ENCODE measurements at regions not wholly inside any gene's neighbourhood (a gene's known extent, or its start where the extent isn't known, plus 50 kb on each side); places are given as distances from the start of the nearest gene placed in this dataset.

- no peak for DNase-seq (ENCODE audit: low read depth, low spot score)
Observed at GRCh38 chr7:21028186-21028585, 241.5 kb upstream of the SP8 start.

- DNase-seq (ENCODE audit: low read depth, low spot score) = no peak
Observed at GRCh38 chr7:21028599-21028998, 241.9 kb upstream of the SP8 start.

- no peak for DNase-seq (ENCODE audit: low read depth, low spot score)
Observed at GRCh38 chr7:21029006-21029405, 242.3 kb upstream of the SP8 start.

- peak; percentile 72 for DNase-seq (ENCODE audit: low read depth, low spot score)
Observed at GRCh38 chr7:21030237-21030871, 243.7 kb upstream of the SP8 start.

- no peak for DNase-seq (ENCODE audit: low read depth, low spot score)
Observed at GRCh38 chr7:21041252-21041651, 254.6 kb upstream of the SP8 start.

- no peak for DNase-seq (ENCODE audit: low read depth, low spot score)
Observed at GRCh38 chr7:21041666-21042065, 255.0 kb upstream of the SP8 start.

GRCh38 chr7:21044384-21044783 is 257.7 kb upstream of the SP8 start:
- no peak for DNase-seq (ENCODE audit: low read depth, low spot score)

- DNase-seq (ENCODE audit: low read depth, low spot score) = no peak
Observed at GRCh38 chr7:21044913-21045568, 258.4 kb upstream of the SP8 start.

- DNase-seq (ENCODE audit: low read depth, low spot score) = no peak
Observed at GRCh38 chr7:21051865-21052264, 265.2 kb upstream of the SP8 start.

- DNase-seq (ENCODE audit: low read depth, low spot score) = no peak
Observed at GRCh38 chr7:21054427-21055112, 267.9 kb upstream of the SP8 start.

- DNase-seq (ENCODE audit: low read depth, low spot score) = no peak
Observed at GRCh38 chr7:21059069-21059468, 272.4 kb upstream of the SP8 start.

GRCh38 chr7:21063106-21063505 is 276.4 kb upstream of the SP8 start:
- DNase-seq (ENCODE audit: low read depth, low spot score) = no peak

- DNase-seq (ENCODE audit: low read depth, low spot score) = no peak
Observed at GRCh38 chr7:21064698-21065648, 278.3 kb upstream of the SP8 start.

GRCh38 chr7:21066221-21066620 is 279.5 kb upstream of the SP8 start:
- DNase-seq (ENCODE audit: low read depth, low spot score) = no peak

- no peak for DNase-seq (ENCODE audit: low read depth, low spot score)
Observed at GRCh38 chr7:21067216-21067615, 280.5 kb upstream of the SP8 start.

GRCh38 chr7:21070571-21071090 is 283.9 kb upstream of the SP8 start:
- no peak for DNase-seq (ENCODE audit: low read depth, low spot score)

- no peak for DNase-seq (ENCODE audit: low read depth, low spot score)
Observed at GRCh38 chr7:21071561-21072501, 285.1 kb upstream of the SP8 start.

- DNase-seq (ENCODE audit: low read depth, low spot score) = no peak
Observed at GRCh38 chr7:21076054-21076453, 289.4 kb upstream of the SP8 start.

GRCh38 chr7:21076574-21076973 is 289.9 kb upstream of the SP8 start:
- no peak for DNase-seq (ENCODE audit: low read depth, low spot score)

GRCh38 chr7:21077602-21078001 is 290.9 kb upstream of the SP8 start:
- DNase-seq (ENCODE audit: low read depth, low spot score) = no peak

- DNase-seq (ENCODE audit: low read depth, low spot score) = no peak
Observed at GRCh38 chr7:21084286-21084685, 297.6 kb upstream of the SP8 start.
